ENCODE measurements at regions not wholly inside any gene's neighbourhood (a gene's known extent, or its start where the extent isn't known, plus 50 kb on each side); places are given as distances from the start of the nearest gene placed in this dataset.

- Histone ChIP-seq H3K4me3 (ENCODE audit: insufficient read depth, low read depth, low read length) (no peak overlapping the region), H3K36me3 (ENCODE audit: insufficient read depth, low read length) (no peaks in the 10 kb centered on the region), H2AFZ (ENCODE audit: low read depth, low read length) (no peak overlapping the region), H3K9me3 (ENCODE audit: insufficient read depth, low read depth, low read length) (no peaks in the 10 kb centered on the region), H3K27me3 (ENCODE audit: insufficient read depth, low read length) (no peaks in the 10 kb centered on the region), H3K27ac (ENCODE audit: low read depth, low read length) (no peak overlapping the region), H4K20me1 (ENCODE audit: insufficient read depth, low read length) (no peaks in the 10 kb centered on the region), H3K4me2 (ENCODE audit: low read length) (no peak overlapping the region), H3K79me2 (ENCODE audit: insufficient read depth, low read length) (no peaks in the 10 kb centered on the region), H3K9ac (ENCODE audit: low read length) (no peak overlapping the region), H3K4me1 (ENCODE audit: insufficient read depth, low read length) (no peaks in the 10 kb centered on the region)
- DNase-seq (ENCODE audit: low read depth), result no peak
- FAIRE-seq, result no peak
- H3K4me1 Mint-ChIP-seq (ENCODE audit: low read depth, unreplicated experiment), result no peaks in the 10 kb centered on the region
- no peak for TF ChIP-seq CTCF (IDR thresholded peaks at IDR 0.05; ENCODE audit: insufficient read depth, low read depth, low read length)
- no peak for TF ChIP-seq EZH2 (IDR thresholded peaks at IDR 0.05; ENCODE audit: insufficient read depth, low read length)
- no peak overlapping the region for H3K4me3 Mint-ChIP-seq (ENCODE audit: unreplicated experiment)
- H3K36me3 Mint-ChIP-seq (ENCODE audit: low read depth, unreplicated experiment), result no peaks in the 10 kb centered on the region
- H3K27me3 Mint-ChIP-seq (ENCODE audit: low read depth, unreplicated experiment), result peaks cover 3% of the 10 kb centered on the region
- no peaks in the 10 kb centered on the region for H3K9me3 Mint-ChIP-seq (ENCODE audit: unreplicated experiment)
- H3K27ac Mint-ChIP-seq (ENCODE audit: unreplicated experiment), result no peak overlapping the region
Observed at GRCh38 chr11:57936050-57936418, 87.6 kb upstream of the OR9Q1 start.

GRCh38 chr11:57937431-57937830, 86.2 kb upstream of the OR9Q1 start:
- Histone ChIP-seq H2AFZ (ENCODE audit: low read depth, low read length) (no peak overlapping the region), H3K4me3 (ENCODE audit: insufficient read depth, low read depth, low read length) (no peak overlapping the region), H3K4me2 (ENCODE audit: low read length) (no peak overlapping the region), H3K9me3 (ENCODE audit: insufficient read depth, low read depth, low read length) (no peaks in the 10 kb centered on the region), H3K4me1 (ENCODE audit: insufficient read depth, low read length) (no peaks in the 10 kb centered on the region), H3K36me3 (ENCODE audit: insufficient read depth, low read length) (no peaks in the 10 kb centered on the region), H3K27me3 (ENCODE audit: insufficient read depth, low read length) (no peaks in the 10 kb centered on the region), H3K9ac (ENCODE audit: low read length) (no peak overlapping the region), H4K20me1 (ENCODE audit: insufficient read depth, low read length) (no peaks in the 10 kb centered on the region), H3K27ac (ENCODE audit: low read depth, low read length) (no peak overlapping the region), H3K79me2 (ENCODE audit: insufficient read depth, low read length) (no peaks in the 10 kb centered on the region)
- H3K36me3 Mint-ChIP-seq (ENCODE audit: low read depth, unreplicated experiment), result no peaks in the 10 kb centered on the region
- TF ChIP-seq EZH2 (IDR thresholded peaks at IDR 0.05; ENCODE audit: insufficient read depth, low read length), result no peak
- no peak for TF ChIP-seq CTCF (IDR thresholded peaks at IDR 0.05; ENCODE audit: insufficient read depth, low read depth, low read length)
- no peak overlapping the region for H3K27ac Mint-ChIP-seq (ENCODE audit: unreplicated experiment)
- no peak overlapping the region for H3K4me3 Mint-ChIP-seq (ENCODE audit: unreplicated experiment)
- peaks cover 1% of the 10 kb centered on the region for H3K9me3 Mint-ChIP-seq (ENCODE audit: unreplicated experiment)
- H3K27me3 Mint-ChIP-seq (ENCODE audit: low read depth, unreplicated experiment), result peaks cover 3% of the 10 kb centered on the region
- DNase-seq (ENCODE audit: low read depth), result no peak
- FAIRE-seq, result no peak
- H3K4me1 Mint-ChIP-seq (ENCODE audit: low read depth, unreplicated experiment), result no peaks in the 10 kb centered on the region

- Mint-ChIP-seq H3K27me3 (ENCODE audit: low read depth, unreplicated experiment) (peaks cover 3% of the 10 kb centered on the region), H3K4me1 (ENCODE audit: low read depth, unreplicated experiment) (no peaks in the 10 kb centered on the region), H3K36me3 (ENCODE audit: low read depth, unreplicated experiment) (no peaks in the 10 kb centered on the region), H3K9me3 (ENCODE audit: unreplicated experiment) (peaks cover 4% of the 10 kb centered on the region), H3K27ac (ENCODE audit: unreplicated experiment) (no peak overlapping the region), H3K4me3 (ENCODE audit: unreplicated experiment) (no peak overlapping the region)
- Histone ChIP-seq H2AFZ (ENCODE audit: low read depth, low read length) (no peak overlapping the region), H3K27me3 (ENCODE audit: insufficient read depth, low read length) (no peaks in the 10 kb centered on the region), H3K79me2 (ENCODE audit: insufficient read depth, low read length) (no peaks in the 10 kb centered on the region), H3K4me2 (ENCODE audit: low read length) (no peak overlapping the region), H3K27ac (ENCODE audit: low read depth, low read length) (no peak overlapping the region), H3K4me3 (ENCODE audit: insufficient read depth, low read depth, low read length) (no peak overlapping the region), H3K36me3 (ENCODE audit: insufficient read depth, low read length) (no peaks in the 10 kb centered on the region), H3K4me1 (ENCODE audit: insufficient read depth, low read length) (no peaks in the 10 kb centered on the region), H3K9ac (ENCODE audit: low read length) (no peak overlapping the region), H3K9me3 (ENCODE audit: insufficient read depth, low read depth, low read length) (no peaks in the 10 kb centered on the region), H4K20me1 (ENCODE audit: insufficient read depth, low read length) (no peaks in the 10 kb centered on the region)
- DNase-seq (ENCODE audit: low read depth) (no peak), FAIRE-seq (no peak)
- no peak for TF ChIP-seq EZH2 (IDR thresholded peaks at IDR 0.05; ENCODE audit: insufficient read depth, low read length)
- TF ChIP-seq CTCF (IDR thresholded peaks at IDR 0.05; ENCODE audit: insufficient read depth, low read depth, low read length), result no peak
Observed at GRCh38 chr11:57938351-57938750, 85.3 kb upstream of the OR9Q1 start.
